PC-3 (cell line): ENCODE measurements at regions not wholly inside any gene's neighbourhood (a gene's known extent, or its start where the extent isn't known, plus 50 kb on each side); places are given as distances from the start of the nearest gene placed in this dataset.

Experiments
- ATAC-seq: fragments of 200-7000 bp; cut with Tn5 transposase; 2 replicates; pipeline ENCODE4 v1.9.1; 2020; ENCODE audit warnings: mild to moderate bottlenecking, moderate library complexity
- BruUV-seq: library from RNA; stranded (reverse); fragments of 400-500 nt; replicated peaks from 2 replicates; lab custom pipeline; 2021; lab: Mats Ljungman, UMichigan
- CTCF ChIA-PET: fragments of 300-600 bp; sonication (Branson Sonifier 250); formaldehyde crosslinking; loops from one replicate; lab custom pipeline; 2022; ENCODE audit warnings: antibody characterized with exemption; lab: Charles Lee
- POLR2A ChIA-PET: fragments of 300-600 bp; sonication (Branson Sonifier 250); formaldehyde crosslinking; loops from one replicate; lab custom pipeline; 2022; ENCODE audit warnings: antibody characterized with exemption; ENCODE audit not compliant: unreplicated experiment; lab: Charles Lee
- DNase-seq: peaks from one replicate; pipeline ENCODE4 v3.0.0-alpha.2; 2015
- H2AFZ ChIP-seq: fragments of 300-600 bp; sonication (generic); 2 replicates; pipeline ENCODE4 v1.6.0; 2016; ENCODE audit warnings: antibody characterized with exemption, low read length
- H3F3A ChIP-seq: fragments of 300-600 bp; sonication (generic); one replicate; pipeline ENCODE4 v1.6.0; 2017; ENCODE audit warnings: antibody characterized with exemption, low read length, control low read depth, mild to moderate bottlenecking; ENCODE audit not compliant: unreplicated experiment
- H3K27ac ChIP-seq: fragments of 300-600 bp; sonication (generic); 2 replicates; pipeline ENCODE4 v1.5.1; 2016; ENCODE audit warnings: mild to moderate bottlenecking, low read length
- H3K27me3 ChIP-seq: fragments of 300-600 bp; sonication (generic); 2 replicates; pipeline ENCODE4 v1.6.1; 2016; ENCODE audit warnings: low read length, mixed read lengths
- H3K36me3 ChIP-seq: fragments of 300-600 bp; sonication (generic); 2 replicates; pipeline ENCODE4 v1.6.1; 2016; ENCODE audit warnings: low read depth, mixed run types, low read length, mixed read lengths
- H3K4me1 ChIP-seq: fragments of 300-600 bp; sonication (generic); 2 replicates; pipeline ENCODE4 v1.5.1; 2016; ENCODE audit warnings: low read length; ENCODE audit not compliant: insufficient read depth
- H3K4me2 ChIP-seq: fragments of 300-600 bp; sonication (generic); 2 replicates; pipeline ENCODE4 v1.6.0; 2016; ENCODE audit warnings: low read length
- H3K4me3 ChIP-seq: fragments of 300-600 bp; sonication (generic); 2 replicates; pipeline ENCODE4 v1.5.1; 2016; ENCODE audit warnings: mild to moderate bottlenecking, low read length, mixed read lengths
- H3K79me2 ChIP-seq: fragments of 300-600 bp; sonication (generic); 2 replicates; pipeline ENCODE4 v1.6.1; 2017; ENCODE audit warnings: low read length, mixed read lengths
- H3K9ac ChIP-seq: fragments of 300-600 bp; sonication (generic); 2 replicates; pipeline ENCODE4 v1.6.0; 2016; ENCODE audit warnings: mild to moderate bottlenecking, low read length
- H3K9me2 ChIP-seq: fragments of 300-600 bp; sonication (generic); replicated peaks from 2 replicates; pipeline ENCODE4 v1.6.1; 2016; ENCODE audit warnings: mixed run types, low read length, mixed read lengths
- H3K9me3 ChIP-seq: fragments of 300-600 bp; sonication (generic); 2 replicates; pipeline ENCODE4 v1.6.1; 2016; ENCODE audit warnings: low read length, mixed read lengths
- H4K20me1 ChIP-seq: fragments of 300-600 bp; sonication (generic); 2 replicates; pipeline ENCODE4 v1.6.1; 2016; ENCODE audit warnings: low read length, mixed read lengths
- CTCF ChIP-seq: fragments of 300-600 bp; sonication (generic); conservative IDR thresholded peaks from 2 replicates; pipeline ENCODE4 v1.5.1; 2017; ENCODE audit warnings: antibody characterized with exemption, low read depth, mild to moderate bottlenecking, low read length
- EZH2 ChIP-seq: fragments of 300-600 bp; sonication (generic); IDR thresholded peaks from one replicate; pipeline ENCODE4 v1.6.1; 2017; ENCODE audit warnings: antibody characterized with exemption, mild to moderate bottlenecking, low read length; ENCODE audit not compliant: unreplicated experiment
- EZH2phosphoT487 ChIP-seq: fragments of 300-600 bp; sonication (generic); IDR thresholded peaks from 2 replicates; pipeline ENCODE4 v1.6.1; 2018; ENCODE audit warnings: mild to moderate bottlenecking, antibody characterized with exemption, low read length, borderline replicate concordance
- intact Hi-C: fragments of 100-400 bp; cut with micrococcal nuclease; formaldehyde crosslinking; loops from 2 replicates; pipeline ENCODE4 v1.9.0; 2023

GRCh38 chr3:124588794-124589193, 141.5 kb upstream of the UMPS start:
- Histone ChIP-seq H3K9me3 (no peaks in the 10 kb centered on the region), H3K4me1 (peaks cover 40% of the 10 kb centered on the region)
- CTCF ChIA-PET, result no interaction called here

GRCh38 chr3:124591699-124592098, 138.6 kb upstream of the UMPS start:
- Histone ChIP-seq H3K9ac (no peak overlapping the region), H3K27me3 (no peaks in the 10 kb centered on the region), H3K36me3 (no peaks in the 10 kb centered on the region), H3K4me1 (peaks cover 30% of the 10 kb centered on the region), H3K4me2 (no peak overlapping the region), H3K9me3 (no peaks in the 10 kb centered on the region), H3K4me3 (no peak overlapping the region), H3K27ac (no peak overlapping the region), H2AFZ (no peak overlapping the region), H3K9me2 (no peaks in the 10 kb centered on the region), H3F3A (no peaks in the 10 kb centered on the region), H4K20me1 (no peaks in the 10 kb centered on the region), H3K79me2 (no peaks in the 10 kb centered on the region)
- DNase-seq, result no peak
- TF ChIP-seq EZH2 (no peak), CTCF (no peak), EZH2phosphoT487 (no peak)
- ChIA-PET POLR2A (no interaction called here), CTCF (no interaction called here)
- ATAC-seq, result no peak
- intact Hi-C loops, result no loop called here
- no TSS peak for BruUV-seq

More at GRCh38 chr3:124588794-124589193, 141.5 kb upstream of the UMPS start:
- H3K27me3 ChIP-seq, result no peaks in the 10 kb centered on the region
- ATAC-seq (no peak), DNase-seq (no peak)
- H3K9ac ChIP-seq, result no peak overlapping the region
- H4K20me1 ChIP-seq, result no peaks in the 10 kb centered on the region
- no peak overlapping the region for H3K4me3 ChIP-seq
- intact Hi-C loops, result no loop called here
- no peak overlapping the region for H3K27ac ChIP-seq
- no peaks in the 10 kb centered on the region for H3F3A ChIP-seq
- no peak overlapping the region for H3K4me2 ChIP-seq
- H3K36me3 ChIP-seq, result no peaks in the 10 kb centered on the region
- H3K9me2 ChIP-seq, result no peaks in the 10 kb centered on the region
- POLR2A ChIA-PET, result no interaction called here
- no peaks in the 10 kb centered on the region for H3K79me2 ChIP-seq
- no TSS peak for BruUV-seq
- H2AFZ ChIP-seq, result no peak overlapping the region
- TF ChIP-seq EZH2phosphoT487 (no peak), EZH2 (no peak), CTCF (no peak)

- DNase-seq (peak; percentile 99), ATAC-seq (peak; percentile 85)
Observed at GRCh38 chr3:124592658-124593441, 137.4 kb upstream of the UMPS start.

More at GRCh38 chr3:124592658-124593441, 137.4 kb upstream of the UMPS start:
- ChIA-PET CTCF (no interaction called here), POLR2A (no interaction called here)
- H3K4me3 ChIP-seq, result peak overlapping the region; percentile 23; the same call in 1 of the 2 replicates
- peaks cover 24% of the 10 kb centered on the region for H3K4me1 ChIP-seq
- intact Hi-C loops, result no loop called here
- no peak for TF ChIP-seq CTCF
- TF ChIP-seq EZH2phosphoT487, result 0 out of 2 replicates have a peak, but pooled peaks have one; percentile 49
- H3F3A ChIP-seq, result no peaks in the 10 kb centered on the region
- no peaks in the 10 kb centered on the region for H4K20me1 ChIP-seq
- H3K27me3 ChIP-seq, result no peaks in the 10 kb centered on the region
- no peaks in the 10 kb centered on the region for H3K79me2 ChIP-seq
- no peak overlapping the region for H2AFZ ChIP-seq
- peak overlapping the region; percentile 74 for H3K27ac ChIP-seq
- H3K9me3 ChIP-seq, result no peaks in the 10 kb centered on the region
- peak overlapping the region; percentile 74 for H3K4me2 ChIP-seq
- H3K9ac ChIP-seq, result peak overlapping the region; percentile 9; the same call in 1 of the 2 replicates
- no peaks in the 10 kb centered on the region for H3K36me3 ChIP-seq
- BruUV-seq, result no TSS peak
- H3K9me2 ChIP-seq, result no peaks in the 10 kb centered on the region
